ENCODE measurements at regions not wholly inside any gene's neighbourhood (a gene's known extent, or its start where the extent isn't known, plus 50 kb on each side); places are given as distances from the start of the nearest gene placed in this dataset.

- Mint-ChIP-seq H3K4me1 (no peaks in the 10 kb centered on the region), H3K27me3 (ENCODE audit: low read depth in 3 of 3) (peaks cover 19 to 34% (median 19%) of the 10 kb centered on the region in 3 donors), H3K4me3 (no peak overlapping the region), H3K27ac (no peak overlapping the region), H3K9me3 (peaks cover 5 to 15% (median 11%) of the 10 kb centered on the region in 7 donors), H3K36me3 (no peaks in the 10 kb centered on the region)
- Histone ChIP-seq H4K20me1 (ENCODE audit: insufficient read depth, low read length) (no peaks in the 10 kb centered on the region), H3K4me2 (replicated peaks; ENCODE audit: extremely low read depth, low read length, poor library complexity, severe bottlenecking) (no peak overlapping the region), H3K4me1 (ENCODE audit: control insufficient read depth in 1 of 2, insufficient read depth in 2 of 2, low read length in 2 of 2) (no peaks in the 10 kb centered on the region), H3K9me3 (replicated peaks in 1 of 2; ENCODE audit: control insufficient read depth in 1 of 2, insufficient read depth in 1 of 2, low read length in 2 of 2) (peaks cover 10 to 14% of the 10 kb centered on the region in 2 donors), H3K27ac (ENCODE audit: low read depth in 1 of 2, low read length in 2 of 2) (no peak overlapping the region), H3K79me2 (ENCODE audit: insufficient read depth, low read length) (no peaks in the 10 kb centered on the region), H3K9ac (ENCODE audit: insufficient read depth, low read length, poor library complexity, severe bottlenecking) (no peak overlapping the region), H2AFZ (ENCODE audit: insufficient read depth, low read depth, low read length, poor library complexity, severe bottlenecking) (no peak overlapping the region), H3K27me3 (ENCODE audit: control insufficient read depth in 2 of 2, insufficient read depth in 2 of 2, low read length in 2 of 2) (peaks cover 0 to 3% of the 10 kb centered on the region in 2 donors), H3K4me3 (replicated peaks in 1 of 3; ENCODE audit: low read depth in 2 of 3, low read length in 3 of 3) (no peak overlapping the region), H3K36me3 (replicated peaks in 1 of 2; ENCODE audit: control insufficient read depth in 1 of 2, insufficient read depth in 2 of 2, low read length in 2 of 2) (no peaks in the 10 kb centered on the region)
- TF ChIP-seq CTCF (IDR thresholded peaks at IDR 0.05) = no peak
- intact Hi-C loops (cut with micrococcal nuclease) = loop anchor here in 1 of 2 donors (10.0 kb wide), 1 partner anchor 322 kb away; no protein-coding TSS in a partner anchor
- no peak for DNase-seq
- 82% methylated on average over 6 of the region's 9 CpGs for WGBS (ENCODE audit: insufficient coverage)
These were observed 66.7 kb downstream of the COPS8 start for GRCh38 chr2:237152361-237152760.

GRCh38 chr2:237153181-237153580 lies 67.5 kb downstream of the COPS8 start:
- no peak overlapping the region for H3K9ac ChIP-seq (ENCODE audit: insufficient read depth, low read length, poor library complexity, severe bottlenecking)
- no peaks in the 10 kb centered on the region for H3K4me1 Mint-ChIP-seq
- H3K9me3 Mint-ChIP-seq = peaks cover 2 to 8% (median 5%) of the 10 kb centered on the region in 7 donors
- H3K4me3 Mint-ChIP-seq = no peak overlapping the region
- H3K27me3 ChIP-seq (ENCODE audit: control insufficient read depth in 2 of 2, insufficient read depth in 2 of 2, low read length in 2 of 2) = peaks cover 0 to 3% of the 10 kb centered on the region in 2 donors
- H3K27ac Mint-ChIP-seq = no peak overlapping the region
- 88% methylated on average over 4 of the region's 6 CpGs for WGBS (ENCODE audit: insufficient coverage)
- no peak overlapping the region for H3K4me3 ChIP-seq (replicated peaks in 1 of 3; ENCODE audit: low read depth in 2 of 3, low read length in 3 of 3)
- intact Hi-C loops (cut with micrococcal nuclease) = loop anchor here in 1 of 2 donors (10.0 kb wide), 1 partner anchor 322 kb away; no protein-coding TSS in a partner anchor
- H3K4me1 ChIP-seq (ENCODE audit: control insufficient read depth in 1 of 2, insufficient read depth in 2 of 2, low read length in 2 of 2) = no peaks in the 10 kb centered on the region
- no peaks in the 10 kb centered on the region for H3K36me3 ChIP-seq (replicated peaks in 1 of 2; ENCODE audit: control insufficient read depth in 1 of 2, insufficient read depth in 2 of 2, low read length in 2 of 2)
- H3K4me2 ChIP-seq (replicated peaks; ENCODE audit: extremely low read depth, low read length, poor library complexity, severe bottlenecking) = no peak overlapping the region
- H3K9me3 ChIP-seq (replicated peaks in 1 of 2; ENCODE audit: control insufficient read depth in 1 of 2, insufficient read depth in 1 of 2, low read length in 2 of 2) = peaks cover 6% of the 10 kb centered on the region in 2 donors
- DNase-seq = no peak
- no peak overlapping the region for H2AFZ ChIP-seq (ENCODE audit: insufficient read depth, low read depth, low read length, poor library complexity, severe bottlenecking)
- no peaks in the 10 kb centered on the region for H4K20me1 ChIP-seq (ENCODE audit: insufficient read depth, low read length)
- H3K36me3 Mint-ChIP-seq = no peaks in the 10 kb centered on the region
- peaks cover 18 to 35% (median 20%) of the 10 kb centered on the region in 3 donors for H3K27me3 Mint-ChIP-seq (ENCODE audit: low read depth in 3 of 3)
- no peak for TF ChIP-seq CTCF (IDR thresholded peaks at IDR 0.05)
- H3K27ac ChIP-seq (ENCODE audit: low read depth in 1 of 2, low read length in 2 of 2) = no peak overlapping the region
- no peaks in the 10 kb centered on the region for H3K79me2 ChIP-seq (ENCODE audit: insufficient read depth, low read length)
